Renal pelvis (tissue), 1 donor: ENCODE measurements at regions not wholly inside any gene's neighbourhood (a gene's known extent, or its start where the extent isn't known, plus 50 kb on each side); places are given as distances from the start of the nearest gene placed in this dataset.

Experiments used
- DNase-seq: peaks from one replicate; pipeline ENCODE4 v3.0.0-alpha.2; 2013

GRCh38 chr1:172887162-172887561, 163.6 kb downstream of the TNFSF18 start:
- no peak for DNase-seq

GRCh38 chr1:172893146-172893841, 157.4 kb downstream of the TNFSF18 start:
- no peak for DNase-seq

DNA sequence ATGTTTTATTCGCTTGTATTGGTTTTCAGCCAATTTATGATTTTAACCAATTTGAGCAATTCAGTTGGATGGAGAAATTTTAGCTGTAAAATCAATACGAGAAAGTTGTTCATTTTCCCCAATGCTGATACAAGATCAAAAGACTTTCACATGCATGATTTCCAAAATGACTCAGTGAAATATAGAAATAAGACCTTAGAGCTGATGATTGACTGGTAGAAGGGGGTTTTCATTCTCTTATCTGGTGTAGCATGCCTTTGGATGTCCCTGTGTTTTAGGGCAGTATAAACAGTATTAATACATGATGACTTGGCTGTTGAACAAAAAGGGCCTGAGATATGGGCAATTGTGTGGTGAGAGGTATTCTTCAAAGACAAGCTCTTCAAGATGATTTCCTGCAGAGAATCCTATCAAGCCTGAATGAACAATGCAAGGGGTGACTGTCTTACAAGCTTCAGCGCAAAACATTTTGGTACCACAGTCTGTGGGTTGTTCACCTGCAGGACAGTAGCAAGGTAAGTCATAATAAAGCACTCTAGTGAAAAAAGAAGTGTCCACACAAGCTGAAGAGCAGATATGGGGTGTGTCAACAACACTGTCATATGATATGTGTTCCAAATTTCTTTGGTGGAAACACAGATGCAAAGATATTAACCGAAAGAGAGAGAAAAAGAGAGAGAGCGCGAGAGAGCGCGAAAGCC, 156.2 kb downstream of the TNFSF18 start:
- no peak for DNase-seq

DNA sequence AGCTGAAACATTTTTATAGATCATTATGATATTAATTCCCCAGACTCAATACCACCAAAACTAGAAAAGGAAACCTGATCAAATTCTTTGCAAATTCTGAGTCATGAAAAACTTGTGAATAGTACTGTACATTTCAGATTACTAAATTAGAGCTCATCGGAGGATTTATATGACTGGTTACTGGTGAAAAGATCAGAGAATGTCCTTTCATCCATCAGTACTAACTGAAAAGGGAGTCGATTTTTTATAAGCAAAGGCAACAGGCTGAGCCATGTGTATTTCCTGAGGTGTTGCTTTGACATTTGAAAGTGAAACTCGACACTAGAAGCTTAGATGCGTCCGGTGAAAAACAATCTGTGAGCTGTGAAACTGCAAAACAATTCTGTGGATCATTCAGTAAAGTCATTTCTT, 155.7 kb downstream of the TNFSF18 start:
- DNase-seq = no peak

GRCh38 chr1:172895761-172896160, 155.0 kb downstream of the TNFSF18 start:
- no peak for DNase-seq

- no peak for DNase-seq
Measured at GRCh38 chr1:172897738-172898137, 153.0 kb downstream of the TNFSF18 start.

- DNase-seq = no peak
Measured at GRCh38 chr1:172898866-172899265, 151.9 kb downstream of the TNFSF18 start.

GRCh38 chr1:172900376-172900997, 150.3 kb downstream of the TNFSF18 start:
- no peak for DNase-seq

- DNase-seq = no peak
Measured at GRCh38 chr1:172902200-172902599, 148.5 kb downstream of the TNFSF18 start.

DNA sequence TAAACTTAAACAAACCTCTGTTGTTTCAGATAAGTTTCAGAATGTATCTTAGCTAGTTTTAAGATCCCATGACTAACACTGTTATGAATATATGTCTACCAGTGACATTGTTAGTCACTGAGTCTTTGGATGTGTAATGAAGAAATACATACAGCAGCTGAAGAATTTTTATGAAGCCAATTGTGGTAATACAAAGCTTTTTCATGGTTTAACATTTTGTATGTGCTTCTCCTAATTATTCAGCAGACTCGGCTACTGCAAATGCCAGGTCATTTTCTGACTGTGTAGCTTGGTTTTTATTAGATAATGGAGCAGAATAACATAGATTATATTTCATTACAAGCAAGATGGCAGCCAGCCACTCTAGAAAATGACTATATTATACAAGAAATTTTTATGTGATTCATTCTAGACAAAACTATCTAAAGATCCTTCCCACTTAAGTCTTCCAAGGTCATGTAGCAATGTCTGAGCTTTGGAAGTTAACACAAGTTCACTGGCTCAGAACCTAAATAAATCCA, 147.8 kb downstream of the TNFSF18 start:
- no peak for DNase-seq

GRCh38 chr1:172903581-172904220, 147.0 kb downstream of the TNFSF18 start:
- no peak for DNase-seq

GRCh38 chr1:172905452-172905851, 145.3 kb downstream of the TNFSF18 start:
- DNase-seq = no peak

- DNase-seq = no peak
Measured at GRCh38 chr1:172906778-172907592, 143.8 kb downstream of the TNFSF18 start.

GRCh38 chr1:172907834-172908326, 142.9 kb downstream of the TNFSF18 start:
- DNase-seq = no peak

GRCh38 chr1:172909606-172910326, 141.0 kb downstream of the TNFSF18 start:
- no peak for DNase-seq

- no peak for DNase-seq
Measured at GRCh38 chr1:172912765-172913260, 137.9 kb downstream of the TNFSF18 start.

DNA sequence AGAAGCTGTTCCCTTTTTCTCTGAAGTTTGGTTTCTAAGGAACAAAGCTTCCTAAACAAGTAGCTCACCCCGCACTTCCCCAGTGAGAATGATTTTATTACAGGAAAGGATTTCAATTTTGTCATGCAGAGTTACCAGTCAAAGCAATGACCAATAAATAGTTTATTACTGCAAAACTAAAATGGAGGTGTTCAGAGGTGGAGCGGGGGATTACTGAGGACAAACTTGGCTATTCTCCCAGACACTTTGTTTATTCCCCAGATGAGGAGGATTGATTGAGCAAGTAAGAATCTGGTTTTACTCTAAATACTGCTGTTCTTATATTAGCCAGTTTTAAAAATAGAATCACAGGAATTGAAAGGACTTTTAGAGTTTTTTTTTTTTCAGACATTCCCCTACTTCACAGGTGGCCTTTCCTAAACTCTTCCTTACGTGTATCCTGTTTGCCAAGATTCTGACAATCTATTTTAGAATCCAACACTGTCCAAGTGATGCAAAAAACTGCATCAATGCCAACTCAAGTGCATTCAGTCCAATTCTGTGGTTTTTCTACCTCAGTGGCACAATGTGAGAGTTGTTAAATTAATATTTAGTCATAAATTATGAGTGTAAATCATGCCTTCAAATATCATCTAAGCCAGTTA, 136.1 kb downstream of the TNFSF18 start:
- no peak for DNase-seq

DNA sequence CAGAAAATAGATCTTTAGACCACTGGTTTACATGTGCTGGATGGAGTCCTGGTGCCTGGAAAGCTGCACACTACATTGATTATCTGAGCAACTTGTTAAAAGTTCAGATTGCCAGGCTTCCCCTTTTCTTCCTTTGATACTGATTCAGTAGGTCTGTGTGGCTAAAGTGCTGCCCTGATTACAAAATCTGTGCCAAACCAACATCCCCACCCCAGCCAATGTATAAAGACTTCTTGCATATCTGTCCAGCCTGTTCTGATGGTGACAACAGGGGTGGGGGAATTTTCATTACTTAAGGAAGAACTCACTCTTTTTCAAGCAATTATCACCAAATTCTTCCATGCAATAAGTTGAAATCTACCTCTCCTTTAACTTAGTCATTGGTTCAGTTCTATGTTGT, 135.5 kb downstream of the TNFSF18 start:
- DNase-seq = no peak

GRCh38 chr1:172916116-172916515, 134.6 kb downstream of the TNFSF18 start:
- DNase-seq = no peak

DNA sequence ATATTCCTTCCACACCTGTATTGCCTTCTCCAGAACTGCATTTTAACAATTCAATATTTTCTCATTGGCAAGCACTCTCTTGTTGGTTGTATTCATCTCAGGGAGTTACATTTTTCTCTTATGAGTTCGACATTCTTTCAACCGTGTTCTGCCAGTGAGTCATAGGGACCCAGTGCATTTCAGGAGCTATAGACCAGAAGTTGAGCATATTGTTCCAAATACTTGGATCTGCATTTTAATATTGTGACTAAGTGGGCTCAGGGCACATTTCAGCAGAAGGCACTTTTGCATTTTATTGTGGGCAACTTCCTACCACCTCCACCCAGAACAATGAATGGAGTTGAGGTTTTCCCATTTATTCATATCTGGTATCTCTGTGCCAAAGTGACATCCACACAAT, 132.8 kb downstream of the TNFSF18 start:
- no peak for DNase-seq
